Keratinocyte (primary cell): ENCODE measurements at regions not wholly inside any gene's neighbourhood (a gene's known extent, or its start where the extent isn't known, plus 50 kb on each side); places are given as distances from the start of the nearest gene placed in this dataset.

Experiments
- DNase-seq: peaks from one replicate; pipeline ENCODE4 v3.0.0-alpha.2; 2011; ENCODE audit warnings: low read depth, missing footprints, low spot score
- FAIRE-seq: peaks from 2 replicates; lab custom pipeline; 2011; peaks lifted over from hg19 to GRCh38; lab: Jason Lieb, UNC
- H2AFZ ChIP-seq: 2 replicates; pipeline ENCODE4 v1.6.0; 2012; ENCODE audit warnings: low read length, control low read depth, inconsistent platforms; ENCODE audit not compliant: control insufficient read depth
- H3K27ac ChIP-seq: 2 replicates; pipeline ENCODE4 v1.5.1; 2011; ENCODE audit warnings: low read length; ENCODE audit not compliant: control insufficient read depth, insufficient read depth
- H3K27me3 ChIP-seq: 3 replicates; pipeline ENCODE4 v1.6.0; 2011; ENCODE audit warnings: low read length; ENCODE audit not compliant: control insufficient read depth, insufficient read depth; ENCODE audit errors: extremely low read depth
- H3K36me3 ChIP-seq, 2 experiments: 2 replicates in 1 of 2; 3 replicates in 1 of 2; pipeline ENCODE4 v1.5.1; 2011; ENCODE audit warnings: low read length in 2 of 2, mild to moderate bottlenecking in 1 of 2; ENCODE audit not compliant: control insufficient read depth in 2 of 2, insufficient read depth in 2 of 2; ENCODE audit errors: extremely low read depth in 1 of 2
- H3K4me1 ChIP-seq: 3 replicates; pipeline ENCODE4 v1.5.1; 2011; ENCODE audit warnings: low read length; ENCODE audit not compliant: control insufficient read depth, insufficient read depth; ENCODE audit errors: extremely low read depth
- H3K4me2 ChIP-seq: 3 replicates; pipeline ENCODE4 v1.6.0; 2011; ENCODE audit warnings: low read depth, low read length; ENCODE audit not compliant: control insufficient read depth, insufficient read depth; ENCODE audit errors: extremely low read depth
- H3K4me3 ChIP-seq, 3 experiments: fragments of 200-600 bp in 1 of 3; sonication (generic) in 1 of 3; 2 replicates in 2 of 3; 3 replicates in 1 of 3; pipeline ENCODE4 v1.5.1; 2011 to 2016; ENCODE audit warnings: low read length in 3 of 3, mild to moderate bottlenecking in 3 of 3, control low read depth in 2 of 3, inconsistent platforms in 1 of 3, low read depth in 1 of 3, mixed read lengths in 1 of 3, mixed run types in 1 of 3, moderate library complexity in 1 of 3; ENCODE audit not compliant: control insufficient read depth in 2 of 3, insufficient read depth in 2 of 3; ENCODE audit errors: extremely low read depth in 1 of 3
- H3K79me2 ChIP-seq: 2 replicates; pipeline ENCODE4 v1.6.0; 2012; ENCODE audit warnings: low read length; ENCODE audit not compliant: control insufficient read depth, insufficient read depth
- H3K9ac ChIP-seq: 3 replicates; pipeline ENCODE4 v1.6.0; 2011; ENCODE audit warnings: low read length; ENCODE audit not compliant: control insufficient read depth, insufficient read depth; ENCODE audit errors: extremely low read depth
- H3K9me1 ChIP-seq: 3 replicates; pipeline ENCODE4 v1.6.0; 2011; ENCODE audit warnings: low read length; ENCODE audit not compliant: control insufficient read depth, insufficient read depth; ENCODE audit errors: extremely low read depth
- H3K9me3 ChIP-seq: 2 replicates; pipeline ENCODE4 v1.5.1; 2012; ENCODE audit warnings: low read depth, low read length; ENCODE audit not compliant: control insufficient read depth
- H4K20me1 ChIP-seq: 3 replicates; pipeline ENCODE4 v1.6.0; 2011; ENCODE audit warnings: low read length; ENCODE audit not compliant: control insufficient read depth, insufficient read depth; ENCODE audit errors: extremely low read depth
- CTCF ChIP-seq, 3 experiments: IDR thresholded peaks in 1 of 3; conservative IDR thresholded peaks in 1 of 3; optimal IDR thresholded peaks in 1 of 3; 2 replicates in 2 of 3; 3 replicates in 1 of 3; pipeline versions ENCODE3 to v1.5.1; 2011; ENCODE audit warnings: low read length in 3 of 3, mild to moderate bottlenecking in 3 of 3, moderate library complexity in 2 of 3, control low read depth in 1 of 3, inconsistent platforms in 1 of 3; ENCODE audit not compliant: insufficient read depth in 2 of 3; ENCODE audit errors: extremely low read depth in 1 of 3
- EZH2 ChIP-seq: IDR thresholded peaks from one replicate; pipeline ENCODE4 v1.6.1; 2012; ENCODE audit warnings: inconsistent platforms, mild to moderate bottlenecking, low read length, moderate library complexity
- dilution Hi-C: fragments of 300-500 bp; cut with MboI; formaldehyde crosslinking; loops from one replicate; pipeline ENCODE4 v1.7.0; 2020; ENCODE audit warnings: low sequenced_read_pairs; ENCODE audit not compliant: extremely low pct_ligation_motif_present

- H3K27ac ChIP-seq, result no peak overlapping the region
- no peaks in the 10 kb centered on the region for H3K36me3 ChIP-seq
- dilution Hi-C loops, result no loop called here
- no peak overlapping the region for H3K4me2 ChIP-seq
- no peak overlapping the region for H3K4me3 ChIP-seq
- peaks cover 9% of the 10 kb centered on the region for H3K27me3 ChIP-seq
- TF ChIP-seq EZH2 (no peak), CTCF (optimal IDR thresholded peaks at IDR 0.05 in 1 of 3, IDR thresholded peaks at IDR 0.05 in 1 of 3, conservative IDR thresholded peaks at IDR 0.05 in 1 of 3; ENCODE audit: extremely low read depth in 1 of 3, insufficient read depth in 2 of 3, low read length in 3 of 3) (no peak)
- DNase-seq, result no peak
- no peak for FAIRE-seq
- H3K9me1 ChIP-seq, result no peaks in the 10 kb centered on the region
- no peaks in the 10 kb centered on the region for H3K4me1 ChIP-seq
- no peak overlapping the region for H2AFZ ChIP-seq
- no peaks in the 10 kb centered on the region for H3K9me3 ChIP-seq
- no peaks in the 10 kb centered on the region for H3K79me2 ChIP-seq
- no peaks in the 10 kb centered on the region for H4K20me1 ChIP-seq
- no peak overlapping the region for H3K9ac ChIP-seq
These were observed 56.1 kb upstream of the ACSF3 start for GRCh38 chr16:89037261-89038152.

DNA sequence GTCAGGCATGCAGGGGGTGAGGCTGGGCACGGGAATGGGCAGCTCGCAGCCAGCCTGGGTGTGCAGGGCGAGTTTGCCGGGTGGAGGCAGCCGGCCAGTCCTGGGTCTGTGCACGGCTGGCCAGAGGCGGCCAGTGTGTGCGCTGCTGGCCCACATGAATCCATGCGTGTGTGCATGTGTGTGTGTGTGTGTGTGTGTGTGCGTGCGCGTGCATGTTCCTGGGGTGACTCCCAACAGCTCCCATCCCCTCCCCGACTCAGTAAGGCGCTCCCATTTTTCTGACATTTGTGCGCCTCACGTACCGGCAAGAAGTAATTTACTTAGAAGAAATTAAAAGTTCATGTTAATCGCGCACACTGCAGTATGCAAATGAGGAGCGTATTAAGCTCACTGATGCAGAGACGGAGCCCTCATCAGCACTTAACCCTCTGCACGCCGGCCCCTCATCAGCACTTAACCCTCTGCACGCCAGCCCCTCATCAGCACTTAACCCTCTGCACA, 55.4 kb upstream of the ACSF3 start:
- H3K79me2 ChIP-seq, result no peaks in the 10 kb centered on the region
- H3K9ac ChIP-seq, result no peak overlapping the region
- H2AFZ ChIP-seq, result no peak overlapping the region
- H3K27me3 ChIP-seq, result peaks cover 14% of the 10 kb centered on the region
- H3K4me3 ChIP-seq, result no peak overlapping the region
- FAIRE-seq, result no peak
- no peaks in the 10 kb centered on the region for H3K36me3 ChIP-seq
- no peaks in the 10 kb centered on the region for H3K4me1 ChIP-seq
- no peak for TF ChIP-seq EZH2
- TF ChIP-seq CTCF (optimal IDR thresholded peaks at IDR 0.05 in 1 of 3, IDR thresholded peaks at IDR 0.05 in 1 of 3, conservative IDR thresholded peaks at IDR 0.05 in 1 of 3; ENCODE audit: extremely low read depth in 1 of 3, insufficient read depth in 2 of 3, low read length in 3 of 3), result no peak
- DNase-seq, result no peak
- no peaks in the 10 kb centered on the region for H3K9me3 ChIP-seq
- no peaks in the 10 kb centered on the region for H4K20me1 ChIP-seq
- dilution Hi-C loops, result no loop called here
- H3K9me1 ChIP-seq, result no peaks in the 10 kb centered on the region
- H3K27ac ChIP-seq, result no peak overlapping the region
- H3K4me2 ChIP-seq, result no peak overlapping the region
